Adrenal gland (tissue), 5 donors: ENCODE measurements at regions not wholly inside any gene's neighbourhood (a gene's known extent, or its start where the extent isn't known, plus 50 kb on each side); places are given as distances from the start of the nearest gene placed in this dataset.

Experiments used
- POLR2A ChIP-seq, 2 donors: fragments of 450-650 bp; IDR thresholded peaks; one replicate each; pipeline ENCODE4 v1.6.1; 2017; ENCODE audit warnings: antibody characterized with exemption in 2 of 2, mild to moderate bottlenecking in 2 of 2, moderate library complexity in 1 of 2
- TF ChIP-seq, protein P1 (sequence below), 6 experiments: fragments of 450-650 bp in 4 of 6; fragments of 200-600 bp in 2 of 6; sonication (generic) in 1 of 6; IDR thresholded peaks; 1 replicate in 5 of 6; 2 replicates in 1 of 6; pipeline versions ENCODE4 v1.5.1 to v1.8.0; 2016 to 2021; ENCODE audit warnings: antibody characterized with exemption in 6 of 6, mild to moderate bottlenecking in 2 of 6, moderate library complexity in 1 of 6
- donor health status: DM: no; HTN: no; CAD: no.

DNA sequence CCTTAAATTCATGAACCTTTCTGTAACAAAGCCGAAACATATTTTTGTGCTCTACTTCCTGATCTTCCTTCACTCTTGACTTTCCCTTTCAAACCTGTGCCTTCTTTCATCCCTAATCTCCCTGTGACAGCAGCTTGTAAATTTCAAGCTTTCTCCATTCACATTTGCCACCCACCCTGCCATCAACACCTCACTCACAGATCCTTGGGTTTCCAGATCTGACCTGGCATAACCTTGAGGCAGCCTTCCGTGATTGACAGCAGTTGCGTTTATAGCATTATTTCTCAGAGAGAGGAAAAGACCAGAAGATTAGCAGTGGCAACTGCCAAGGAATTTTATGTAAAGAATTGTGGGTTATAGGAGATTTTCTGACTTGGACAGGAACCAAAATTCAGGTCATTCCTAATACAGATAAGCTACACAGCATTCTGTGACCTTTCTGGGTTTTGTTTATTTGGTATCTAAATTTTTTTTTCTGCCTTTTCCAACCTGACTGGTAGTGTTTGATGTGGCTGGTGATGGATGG lies 260.0 kb downstream of the NR2F1-AS1 start:
- no peak for TF ChIP-seq POLR2A (IDR thresholded peaks at IDR 0.05)
- TF ChIP-seq, protein P1, sequence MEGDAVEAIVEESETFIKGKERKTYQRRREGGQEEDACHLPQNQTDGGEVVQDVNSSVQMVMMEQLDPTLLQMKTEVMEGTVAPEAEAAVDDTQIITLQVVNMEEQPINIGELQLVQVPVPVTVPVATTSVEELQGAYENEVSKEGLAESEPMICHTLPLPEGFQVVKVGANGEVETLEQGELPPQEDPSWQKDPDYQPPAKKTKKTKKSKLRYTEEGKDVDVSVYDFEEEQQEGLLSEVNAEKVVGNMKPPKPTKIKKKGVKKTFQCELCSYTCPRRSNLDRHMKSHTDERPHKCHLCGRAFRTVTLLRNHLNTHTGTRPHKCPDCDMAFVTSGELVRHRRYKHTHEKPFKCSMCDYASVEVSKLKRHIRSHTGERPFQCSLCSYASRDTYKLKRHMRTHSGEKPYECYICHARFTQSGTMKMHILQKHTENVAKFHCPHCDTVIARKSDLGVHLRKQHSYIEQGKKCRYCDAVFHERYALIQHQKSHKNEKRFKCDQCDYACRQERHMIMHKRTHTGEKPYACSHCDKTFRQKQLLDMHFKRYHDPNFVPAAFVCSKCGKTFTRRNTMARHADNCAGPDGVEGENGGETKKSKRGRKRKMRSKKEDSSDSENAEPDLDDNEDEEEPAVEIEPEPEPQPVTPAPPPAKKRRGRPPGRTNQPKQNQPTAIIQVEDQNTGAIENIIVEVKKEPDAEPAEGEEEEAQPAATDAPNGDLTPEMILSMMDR (IDR thresholded peaks at IDR 0.05): no peak
